HG03565 (cell line): ENCODE measurements at regions not wholly inside any gene's neighbourhood (a gene's known extent, or its start where the extent isn't known, plus 50 kb on each side); places are given as distances from the start of the nearest gene placed in this dataset.

ENCODE experiments used
- ATAC-seq: cut with Tn5 transposase; IDR thresholded peaks from one replicate; pipeline ENCODE4 v1.9.1; 2021; ENCODE audit warnings: mild to moderate bottlenecking, moderate library complexity; ENCODE audit not compliant: unreplicated experiment

DNA sequence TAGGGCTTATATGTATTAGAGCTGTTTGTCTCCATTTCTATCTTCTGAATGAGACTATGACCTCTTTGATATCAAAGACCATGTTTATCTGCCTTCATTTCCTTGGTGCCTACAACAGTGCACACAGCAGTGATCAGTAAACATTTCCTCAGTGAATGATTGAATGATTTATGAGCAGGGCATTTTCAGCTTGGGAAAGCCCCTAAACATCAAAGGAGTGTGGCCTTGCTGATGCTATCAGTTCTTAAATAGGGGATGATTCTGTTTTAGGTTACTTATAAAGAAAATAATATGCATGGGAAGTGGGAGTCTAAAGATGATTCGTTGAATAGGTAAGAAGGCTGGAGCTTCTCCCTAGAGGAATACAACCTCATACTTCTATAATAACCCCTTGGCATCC lies 425.3 kb downstream of the ZNF521 start:
- ATAC-seq: no peak

DNA sequence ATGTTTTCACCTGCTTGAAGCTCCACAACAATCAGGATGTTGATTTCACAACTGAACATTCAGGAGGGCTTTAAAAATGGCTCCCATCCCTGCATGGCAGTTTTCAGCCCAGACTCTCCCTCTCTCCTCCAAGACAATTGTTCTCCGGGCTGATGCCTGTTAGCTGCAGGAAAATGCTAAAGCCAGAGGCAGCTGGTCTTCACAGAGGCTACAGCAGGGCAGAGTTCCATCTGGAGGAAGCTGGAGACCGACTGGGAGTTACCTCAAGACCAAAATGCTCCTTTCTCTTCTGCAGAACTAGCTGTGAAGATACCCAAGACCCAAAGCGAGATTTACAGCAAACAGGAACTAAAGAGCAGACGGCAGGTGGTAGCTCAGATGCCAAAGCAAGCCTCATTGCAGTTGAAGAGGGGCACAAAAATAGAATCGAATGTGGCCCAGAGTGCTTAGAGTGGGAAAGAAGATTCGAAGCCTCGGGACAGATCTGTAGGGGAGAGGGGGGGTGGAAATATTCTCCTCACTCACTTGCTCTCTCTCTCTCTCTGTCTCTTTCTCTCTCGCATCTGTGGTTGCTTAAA lies 423.6 kb downstream of the ZNF521 start:
- ATAC-seq: no peak

DNA sequence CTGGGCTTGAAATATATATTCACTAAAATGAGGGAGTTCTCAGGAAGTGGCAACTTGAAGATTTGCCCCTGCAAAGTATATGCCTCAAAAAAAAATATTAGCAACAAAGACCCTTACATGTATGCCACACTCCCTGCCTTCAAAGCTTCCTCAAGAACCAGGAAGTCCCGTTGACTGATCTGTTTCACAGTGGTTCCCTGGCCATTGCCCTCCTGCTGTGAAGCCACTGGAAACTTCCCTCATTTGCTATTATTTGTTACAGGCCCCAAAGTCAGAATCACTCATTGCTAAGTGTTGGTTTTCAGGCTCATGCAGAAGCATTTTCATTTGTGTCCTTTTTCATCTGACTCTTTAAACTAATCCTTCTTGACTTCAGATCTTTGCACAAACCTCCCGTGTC lies 421.5 kb downstream of the ZNF521 start:
- ATAC-seq: no peak

DNA sequence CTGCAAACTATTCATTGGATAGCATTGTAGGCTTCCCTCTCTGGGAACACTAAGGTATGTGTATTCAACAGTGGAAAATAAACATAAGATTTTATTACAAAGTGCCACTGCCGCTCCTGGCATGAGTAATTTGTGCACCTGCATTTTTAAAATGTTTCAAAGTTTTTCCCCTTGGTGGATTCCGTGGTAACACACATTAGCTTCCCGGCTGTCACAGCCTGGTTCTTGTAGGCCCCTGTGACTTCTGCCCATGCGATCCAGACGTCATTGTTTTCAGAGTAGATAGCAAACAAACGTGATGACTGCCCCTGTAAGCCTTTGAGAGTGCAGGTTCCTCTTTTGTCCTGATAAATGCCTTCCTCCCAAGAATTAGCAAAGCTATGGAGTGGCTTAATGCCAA lies 421.0 kb downstream of the ZNF521 start:
- no peak for ATAC-seq

DNA sequence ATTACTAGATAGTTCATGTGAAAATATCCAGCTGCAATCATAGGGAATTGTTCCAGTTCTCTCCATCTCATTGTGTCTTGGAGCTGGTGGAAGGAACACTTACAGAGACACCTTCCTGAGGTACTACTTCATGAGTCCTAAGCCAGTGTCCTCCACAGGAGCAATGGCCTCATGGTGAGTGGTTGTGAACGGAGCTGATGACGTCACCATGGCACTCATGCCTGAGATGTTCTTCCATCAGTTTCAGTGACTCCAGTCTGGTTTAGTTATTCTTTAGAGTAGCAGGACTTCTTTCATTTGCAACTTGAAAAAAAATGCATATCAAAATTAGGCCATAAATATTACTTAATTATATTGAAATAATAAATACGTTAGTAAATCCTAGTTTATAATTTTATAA lies 418.6 kb downstream of the ZNF521 start:
- no peak for ATAC-seq

DNA sequence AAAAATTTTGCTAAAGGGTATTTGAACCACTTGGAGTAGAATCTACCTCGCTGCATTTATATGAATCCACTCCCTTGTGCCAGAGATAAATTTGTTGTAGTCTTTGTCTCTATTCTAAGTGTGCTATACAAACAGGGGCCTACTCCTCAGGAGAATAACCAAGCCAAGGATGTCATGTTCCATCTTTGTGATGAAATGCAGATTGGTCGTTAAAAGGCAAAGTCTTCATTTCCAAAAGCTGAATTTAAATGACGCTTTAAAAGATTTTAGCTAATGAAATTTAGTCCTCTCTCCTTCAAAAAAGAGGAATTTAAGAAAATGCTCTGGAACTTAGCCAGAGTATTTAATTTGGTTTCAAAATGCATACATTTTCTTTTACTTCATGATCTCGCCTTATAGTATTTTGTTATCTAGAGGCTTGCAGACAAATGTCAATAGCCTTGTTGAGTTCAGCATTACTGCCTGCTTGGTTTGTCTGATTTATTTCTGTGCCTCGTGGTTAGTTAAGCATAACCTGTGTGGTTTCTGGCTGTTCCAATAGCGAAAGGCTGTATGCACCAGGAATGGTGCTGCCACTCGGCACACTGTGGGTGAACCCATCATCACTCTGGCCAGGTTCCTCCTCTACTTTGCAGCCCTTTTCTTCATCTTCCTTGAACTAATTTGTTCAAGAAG lies 417.6 kb downstream of the ZNF521 start:
- ATAC-seq: no peak

DNA sequence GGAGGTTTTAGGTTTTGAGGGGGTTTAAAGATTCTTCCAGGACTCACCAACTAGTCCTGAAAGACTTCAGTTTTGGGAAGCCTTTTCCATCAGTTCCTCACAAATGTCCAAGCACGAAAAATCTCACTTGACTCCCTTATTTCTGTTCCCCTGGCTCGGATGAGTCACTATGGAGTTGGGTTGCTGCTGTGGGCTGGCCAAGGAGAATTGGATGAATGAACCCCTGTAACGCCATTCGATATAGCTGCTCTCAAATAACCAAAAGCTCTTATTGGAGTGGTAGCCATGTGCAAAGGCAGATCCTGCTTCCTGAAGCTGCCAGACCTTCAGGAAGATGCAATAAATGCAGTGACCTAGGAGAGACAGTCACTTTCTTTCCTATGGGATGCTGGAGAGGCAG lies 417.0 kb downstream of the ZNF521 start:
- ATAC-seq: no peak

DNA sequence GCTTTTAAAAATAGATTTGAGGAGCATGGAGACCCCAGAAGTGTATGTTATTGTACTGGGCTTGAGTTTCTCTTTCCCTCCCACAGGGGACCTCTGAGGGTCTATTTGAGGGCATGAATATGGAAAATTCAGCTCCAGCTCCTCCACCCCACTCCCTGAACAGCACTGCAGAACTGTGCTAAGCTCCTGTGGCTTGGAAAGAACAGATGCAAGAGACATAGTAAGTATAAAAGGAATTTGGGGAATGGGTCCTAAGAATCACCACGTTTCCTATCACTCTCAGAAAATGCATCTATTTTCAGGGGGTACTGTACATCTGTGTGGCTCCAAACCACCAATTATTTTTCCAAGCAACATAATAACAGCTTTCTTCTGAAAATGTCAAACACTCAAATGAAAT lies 416.1 kb downstream of the ZNF521 start:
- ATAC-seq: no peak

DNA sequence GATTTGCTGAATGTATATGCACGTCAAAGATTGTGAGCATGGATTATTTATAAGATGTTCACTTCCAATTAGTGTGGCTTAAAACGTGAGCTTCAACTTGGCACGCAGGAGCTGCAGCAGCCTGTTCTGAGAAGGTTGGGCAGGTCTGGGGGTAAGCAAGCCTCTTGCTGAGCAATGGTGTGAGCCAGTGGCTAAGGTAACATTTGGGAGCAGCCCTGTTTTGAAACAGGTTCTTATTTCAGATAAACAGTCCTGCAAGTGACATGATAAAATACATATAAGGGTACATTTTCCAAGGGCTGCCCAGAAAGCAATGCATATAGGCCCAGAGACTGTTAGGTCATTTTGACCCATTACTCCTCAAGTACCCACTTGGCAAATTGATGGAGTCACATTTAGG lies 415.3 kb downstream of the ZNF521 start:
- ATAC-seq: no peak

DNA sequence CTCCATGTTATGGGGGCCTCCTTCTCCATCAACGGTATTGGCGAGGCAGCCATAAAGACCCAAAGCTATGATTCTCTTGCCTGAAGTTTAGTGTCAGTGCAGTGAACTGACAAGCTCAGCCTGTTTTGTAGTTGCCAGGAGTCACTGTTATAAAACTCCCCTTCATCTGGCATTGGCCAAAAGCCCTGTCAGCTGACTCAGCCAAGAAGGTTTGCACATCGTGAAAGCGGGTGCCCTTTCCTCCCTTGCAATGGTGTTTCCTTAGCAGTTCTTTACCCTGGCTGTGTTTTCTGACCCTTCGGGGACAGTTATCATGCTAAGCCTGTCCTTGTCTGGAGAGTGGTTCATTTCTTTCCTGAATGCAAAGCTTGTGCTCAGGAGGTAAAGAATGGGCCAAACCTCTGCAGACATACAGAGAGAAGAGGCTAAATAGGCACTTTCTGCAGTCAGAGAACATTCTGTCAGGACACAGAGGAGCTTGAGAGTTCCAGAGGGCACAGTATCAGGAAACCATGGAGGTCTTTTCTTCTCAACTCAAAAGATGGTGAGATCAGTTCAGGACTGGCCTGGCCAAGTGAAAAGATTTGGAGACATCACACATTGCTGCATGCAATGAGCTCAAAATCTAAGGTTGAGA lies 414.2 kb downstream of the ZNF521 start:
- no peak for ATAC-seq

DNA sequence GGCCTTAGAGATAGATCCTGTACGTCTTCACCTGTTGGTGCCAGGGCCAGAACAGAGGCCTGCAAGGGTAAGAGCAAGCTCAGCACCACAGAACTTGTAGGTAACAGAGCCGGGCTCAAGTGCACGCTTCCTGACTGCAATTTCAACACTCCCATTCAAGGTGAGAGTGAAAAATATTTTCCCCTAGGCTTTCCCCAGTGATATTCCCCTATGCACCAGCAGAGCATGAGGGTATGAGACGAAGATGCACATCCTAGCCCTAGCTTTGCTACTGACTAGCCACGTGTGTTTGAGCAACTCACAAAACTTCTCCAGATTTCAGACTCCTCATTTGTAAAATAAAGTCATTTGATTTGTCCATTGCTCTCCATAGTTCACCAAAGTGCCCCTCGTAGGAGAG lies 411.6 kb downstream of the ZNF521 start:
- no peak for ATAC-seq

DNA sequence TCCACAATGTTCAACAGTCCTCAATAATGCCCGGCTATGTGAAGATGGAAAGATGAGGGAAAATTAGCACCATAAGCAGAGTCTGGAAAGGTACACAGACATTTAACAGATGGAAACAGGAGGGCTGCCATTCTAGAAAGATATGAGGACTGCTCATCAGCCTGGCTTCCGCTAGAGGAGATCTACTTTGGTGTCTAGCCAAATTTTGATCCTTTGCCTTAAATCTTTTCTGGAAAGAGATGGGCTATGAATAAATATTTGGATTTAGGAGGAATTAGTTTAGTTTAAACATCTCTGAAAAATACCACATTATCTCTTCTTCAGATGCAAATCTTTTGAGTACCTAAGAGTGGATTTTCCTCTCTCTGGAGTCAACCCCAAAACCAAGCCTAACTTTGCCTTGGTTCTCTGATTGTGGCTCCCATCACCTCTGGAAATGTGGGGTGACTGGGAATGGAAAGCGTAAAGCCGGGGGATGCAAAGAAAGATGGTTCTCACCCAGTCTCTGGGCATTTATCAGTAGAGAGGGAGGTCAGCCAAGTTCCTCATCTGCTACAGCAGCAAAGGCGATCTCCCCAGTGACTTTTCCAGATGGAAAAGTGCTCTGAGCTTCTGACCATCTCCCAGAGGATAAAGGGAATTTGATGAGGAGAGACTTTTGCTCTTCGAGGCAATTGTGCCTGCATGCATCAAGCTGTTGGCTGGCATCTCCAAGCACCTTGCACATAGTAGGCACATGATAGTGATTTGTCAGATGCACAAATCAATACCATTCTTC lies 410.6 kb downstream of the ZNF521 start:
- no peak for ATAC-seq

DNA sequence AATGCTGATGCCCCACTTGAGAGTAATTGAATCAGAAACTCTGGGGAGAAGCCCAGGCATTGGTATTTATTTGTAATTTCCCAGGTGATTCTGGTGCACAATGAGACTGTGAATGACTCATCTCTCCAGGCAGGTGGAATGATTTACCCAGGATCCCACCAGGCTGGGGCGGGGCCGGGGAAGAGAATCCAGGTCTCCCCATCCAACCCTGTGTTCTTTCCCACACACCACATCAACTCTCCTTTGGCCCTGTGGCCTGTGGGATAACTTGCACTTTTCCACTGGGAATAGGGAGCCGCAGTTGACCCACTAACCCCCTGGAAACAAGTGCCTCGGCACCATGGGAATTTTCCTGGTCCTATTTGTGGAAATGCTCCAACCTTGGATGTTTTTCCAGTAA lies 409.8 kb downstream of the ZNF521 start:
- ATAC-seq: no peak

DNA sequence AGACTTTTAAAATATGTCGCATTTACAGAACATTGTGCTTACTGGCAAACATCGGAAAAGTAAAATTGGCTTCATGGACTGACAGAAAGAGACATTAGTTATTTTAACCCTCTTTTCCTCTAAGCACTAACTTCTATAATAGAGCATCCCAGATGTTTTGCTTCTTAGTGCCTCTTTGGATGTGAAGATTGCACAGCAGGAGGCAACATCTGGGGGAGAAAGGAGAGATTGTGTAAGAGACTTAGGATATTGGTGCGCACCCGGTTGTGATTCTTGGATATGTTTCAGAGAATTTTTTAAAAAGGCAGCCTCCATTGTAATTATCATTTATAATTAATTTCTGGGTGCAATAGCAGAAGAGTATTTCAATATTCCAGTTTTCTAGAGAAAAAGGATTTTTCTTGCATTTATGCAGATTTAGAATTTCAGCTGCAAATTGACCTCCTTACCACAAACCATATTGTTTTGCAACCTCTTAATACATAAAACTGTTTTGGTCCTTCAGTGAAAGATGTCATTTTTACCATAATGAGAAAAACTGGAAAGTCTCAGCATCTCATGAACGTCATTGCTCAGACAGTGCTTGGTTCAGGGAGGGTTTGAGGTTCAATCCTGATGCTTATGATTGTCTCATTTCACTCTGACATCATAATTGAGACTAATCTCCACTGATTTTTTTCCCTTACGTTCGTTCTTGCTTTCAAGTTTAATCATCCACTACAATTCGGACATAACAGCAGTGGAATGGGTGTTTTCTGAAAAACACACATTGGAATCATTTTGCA lies 404.3 kb downstream of the ZNF521 start:
- no peak for ATAC-seq

DNA sequence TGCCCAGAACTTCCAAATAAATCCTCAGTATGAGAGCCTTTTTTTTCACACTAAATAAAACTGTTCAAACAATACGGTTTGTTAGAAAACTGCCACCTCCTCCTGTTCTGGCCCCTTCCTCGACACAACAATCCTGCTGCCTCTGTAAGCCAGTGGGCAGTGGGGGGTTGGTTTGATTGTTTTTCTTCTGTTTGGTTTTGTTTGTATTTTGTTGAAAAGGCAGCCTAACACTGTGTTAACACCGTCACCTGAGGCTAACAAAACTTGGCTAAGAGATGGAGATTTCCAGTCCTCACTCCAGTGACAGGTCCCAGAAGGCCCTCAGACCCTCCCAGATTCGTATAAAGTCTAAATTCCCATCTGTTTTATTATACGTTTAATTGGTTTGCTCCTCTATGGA lies 402.1 kb downstream of the ZNF521 start:
- ATAC-seq: no peak

DNA sequence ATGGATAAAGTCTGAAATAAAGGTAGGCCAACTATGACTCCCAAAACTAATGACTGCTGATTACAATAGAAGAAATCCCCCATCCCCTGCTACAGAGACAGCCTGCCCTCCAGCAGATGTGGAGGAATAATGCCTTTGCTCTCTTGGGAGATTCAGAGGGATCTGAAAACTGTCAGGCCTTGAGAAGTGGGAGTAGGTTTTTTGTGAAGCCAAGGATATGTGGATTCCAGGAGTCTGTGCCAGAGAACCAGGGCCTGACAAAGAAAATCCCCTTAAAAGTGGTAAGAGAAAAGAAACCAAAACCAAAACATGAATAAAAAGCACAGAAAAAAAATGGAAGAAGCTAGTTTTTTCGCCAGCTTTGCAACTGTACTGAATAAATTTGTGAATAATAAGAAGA lies 397.6 kb downstream of the ZNF521 start:
- no peak for ATAC-seq

DNA sequence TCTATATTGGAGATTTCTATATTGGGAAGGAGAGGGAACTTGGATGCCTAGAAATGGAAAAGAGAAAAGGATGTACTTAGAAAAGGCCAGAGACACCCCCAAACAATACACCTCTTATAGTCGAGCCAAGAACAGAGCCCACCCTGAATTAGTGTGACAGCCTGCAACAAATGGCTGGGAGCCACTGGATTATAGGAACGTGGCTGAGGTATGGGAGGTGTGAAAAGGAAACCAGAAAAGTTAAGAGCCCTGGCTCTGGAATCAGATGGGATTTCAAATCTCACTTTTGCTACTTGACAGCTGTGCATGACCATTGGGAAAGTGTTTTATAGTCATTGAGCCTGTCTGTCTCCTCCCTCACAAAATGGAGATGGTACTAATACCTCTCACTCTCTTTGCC lies 394.0 kb downstream of the ZNF521 start:
- no peak for ATAC-seq

DNA sequence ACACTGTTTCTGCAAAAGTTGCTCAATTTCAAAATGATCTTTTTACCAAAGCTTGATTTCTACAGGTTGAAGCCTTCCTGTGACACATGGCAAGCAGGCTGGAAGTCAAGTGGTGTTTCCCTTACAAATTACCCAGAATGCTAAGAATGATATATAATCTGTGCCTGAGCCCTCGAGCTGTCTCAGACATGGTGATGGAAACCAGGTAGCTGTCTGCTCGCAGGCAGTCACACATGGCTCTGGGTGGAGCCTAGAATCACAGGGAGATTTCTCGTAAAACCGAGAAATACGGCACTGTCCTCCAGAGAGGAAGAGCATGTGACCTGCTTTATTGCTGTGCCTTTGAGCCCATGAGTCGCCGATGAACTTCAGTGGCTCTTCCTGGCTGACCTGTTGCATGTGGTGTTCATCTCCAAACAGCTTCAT lies 392.9 kb downstream of the ZNF521 start:
- ATAC-seq: no peak

DNA sequence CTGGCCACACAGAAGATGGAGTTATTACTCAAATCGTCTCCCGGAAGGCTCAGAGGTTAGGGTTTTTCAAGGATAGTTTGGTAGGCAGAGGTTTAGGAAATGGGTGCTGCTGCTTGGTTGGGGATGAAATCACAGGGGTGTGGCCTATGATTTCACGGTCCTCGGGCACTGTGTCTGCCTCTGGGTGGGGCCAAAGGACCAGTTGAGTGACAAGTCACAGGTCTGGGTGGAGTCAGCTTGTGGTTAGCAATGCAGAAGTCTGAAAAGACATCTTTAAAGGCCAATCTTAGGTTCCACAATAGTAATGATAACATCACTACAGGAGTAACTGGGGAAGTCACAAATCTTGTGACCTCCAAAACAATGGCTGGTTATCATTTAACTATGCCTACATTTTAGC lies 387.8 kb downstream of the ZNF521 start:
- peak; percentile 82 for ATAC-seq

DNA sequence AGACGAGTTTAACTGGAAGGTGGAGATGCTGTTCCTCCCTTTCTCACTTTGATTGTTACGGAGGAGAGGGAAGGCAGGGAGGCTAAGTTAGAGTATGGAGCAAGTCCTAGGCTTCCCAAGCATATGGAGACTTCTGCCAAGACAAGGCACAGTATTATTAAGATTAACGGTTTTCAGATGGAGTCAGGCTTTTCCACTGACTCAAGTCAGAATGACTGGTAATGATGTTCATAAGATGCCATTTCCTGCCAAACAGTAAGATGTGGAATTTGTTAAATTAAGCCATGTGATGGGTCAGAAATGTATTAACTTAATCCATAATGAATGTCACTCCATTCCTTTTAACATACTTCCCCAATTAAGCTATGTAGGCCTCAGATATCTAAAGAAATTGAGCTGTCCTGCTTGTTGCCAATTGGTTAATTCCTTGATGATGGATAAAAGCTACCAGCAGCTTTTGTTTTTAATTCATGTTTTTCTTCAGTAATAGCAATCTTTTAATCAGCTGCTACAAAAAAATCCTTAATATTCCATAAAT lies 383.7 kb downstream of the ZNF521 start:
- ATAC-seq: no peak

DNA sequence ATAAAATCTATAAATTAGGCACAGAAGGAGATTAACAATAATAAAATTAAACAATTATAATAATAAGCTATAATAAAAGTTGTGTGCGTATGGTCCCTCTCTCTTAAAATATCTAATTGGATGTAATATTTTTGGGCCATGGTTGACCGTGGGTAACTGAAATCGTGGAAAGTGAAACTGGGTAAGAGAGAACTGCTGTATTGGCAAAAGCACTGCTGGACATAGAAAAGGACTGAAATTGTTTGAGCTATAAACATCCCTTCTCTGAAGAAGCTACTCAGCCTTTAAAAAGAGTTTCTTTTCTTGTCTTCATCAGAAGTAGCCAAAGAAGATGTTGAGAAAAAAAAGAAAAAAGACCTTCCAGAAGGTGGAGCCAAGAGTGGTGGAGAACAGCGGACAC lies 379.4 kb downstream of the ZNF521 start:
- ATAC-seq: no peak
